ENCODE measurements at regions not wholly inside any gene's neighbourhood (a gene's known extent, or its start where the extent isn't known, plus 50 kb on each side); places are given as distances from the start of the nearest gene placed in this dataset.

GRCh38 chr14:96931751-96932150 is 134.6 kb downstream of the VRK1 start:
- TF ChIP-seq, protein P1, sequence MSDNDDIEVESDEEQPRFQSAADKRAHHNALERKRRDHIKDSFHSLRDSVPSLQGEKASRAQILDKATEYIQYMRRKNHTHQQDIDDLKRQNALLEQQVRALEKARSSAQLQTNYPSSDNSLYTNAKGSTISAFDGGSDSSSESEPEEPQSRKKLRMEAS (IDR thresholded peaks at IDR 0.05; ENCODE audit: low read depth, low read length), result no peak
- TF ChIP-seq POLR2A (IDR thresholded peaks at IDR 0.05; ENCODE audit: extremely low read depth, insufficient read length), result no peak
- no peak for TF ChIP-seq CTCF (IDR thresholded peaks at IDR 0.05; ENCODE audit: low read depth, low read length)
- TF ChIP-seq MYC (IDR thresholded peaks at IDR 0.05; ENCODE audit: low read depth, low read length), result no peak
- no peak overlapping the region for H3K4me3 ChIP-seq (ENCODE audit: low read depth, low read length)
- no peak for DNase-seq (ENCODE audit: low read depth)

GRCh38 chr14:96934638-96935330 is 137.6 kb downstream of the VRK1 start:
- no peak for DNase-seq (ENCODE audit: low read depth)
- TF ChIP-seq MYC (IDR thresholded peaks at IDR 0.05; ENCODE audit: low read depth, low read length) (no peak), POLR2A (IDR thresholded peaks at IDR 0.05; ENCODE audit: extremely low read depth, insufficient read length) (no peak), CTCF (IDR thresholded peaks at IDR 0.05; ENCODE audit: low read depth, low read length) (no peak)
- TF ChIP-seq, protein P1 (IDR thresholded peaks at IDR 0.05; ENCODE audit: low read depth, low read length), result no peak
- no peak overlapping the region for H3K4me3 ChIP-seq (ENCODE audit: low read depth, low read length)

GRCh38 chr14:96938946-96939345 is 141.8 kb downstream of the VRK1 start:
- DNase-seq (ENCODE audit: low read depth), result no peak
- TF ChIP-seq CTCF (IDR thresholded peaks at IDR 0.05; ENCODE audit: low read depth, low read length), result no peak
- TF ChIP-seq MYC (IDR thresholded peaks at IDR 0.05; ENCODE audit: low read depth, low read length), result no peak
- TF ChIP-seq, protein P1 (IDR thresholded peaks at IDR 0.05; ENCODE audit: low read depth, low read length), result no peak
- no peak for TF ChIP-seq POLR2A (IDR thresholded peaks at IDR 0.05; ENCODE audit: extremely low read depth, insufficient read length)
- H3K4me3 ChIP-seq (ENCODE audit: low read depth, low read length), result no peak overlapping the region

- no peak overlapping the region for H3K4me3 ChIP-seq (ENCODE audit: low read depth, low read length)
- peak; percentile 24 for DNase-seq (ENCODE audit: low read depth)
- TF ChIP-seq CTCF (IDR thresholded peaks at IDR 0.05; ENCODE audit: low read depth, low read length) (no peak), POLR2A (IDR thresholded peaks at IDR 0.05; ENCODE audit: extremely low read depth, insufficient read length) (no peak), MYC (IDR thresholded peaks at IDR 0.05; ENCODE audit: low read depth, low read length) (no peak)
- TF ChIP-seq, protein P1 (IDR thresholded peaks at IDR 0.05; ENCODE audit: low read depth, low read length), result no peak
These were observed 142.8 kb downstream of the VRK1 start for GRCh38 chr14:96940009-96940408.

DNA sequence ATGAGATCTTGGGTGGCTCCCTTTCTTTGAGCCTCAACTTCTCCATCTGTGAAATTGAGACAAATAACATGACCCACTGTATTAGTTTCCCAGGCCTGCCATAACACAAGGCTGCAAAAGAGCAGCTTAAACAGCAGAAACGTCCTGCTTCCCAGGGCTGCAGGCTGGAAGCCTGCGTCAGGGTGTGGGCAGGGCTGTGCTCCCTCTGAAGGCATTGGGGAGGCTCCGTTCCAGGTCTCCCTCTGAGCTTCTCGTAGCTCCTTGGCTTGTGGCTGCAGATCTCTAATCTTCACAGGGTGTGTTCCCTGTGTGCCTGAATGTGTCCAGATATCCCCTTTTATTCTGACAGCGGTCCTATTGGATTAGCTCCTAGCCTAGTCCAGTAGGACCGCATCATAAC is 147.1 kb downstream of the VRK1 start:
- TF ChIP-seq MYC (IDR thresholded peaks at IDR 0.05; ENCODE audit: low read depth, low read length) (no peak), POLR2A (IDR thresholded peaks at IDR 0.05; ENCODE audit: extremely low read depth, insufficient read length) (no peak), CTCF (IDR thresholded peaks at IDR 0.05; ENCODE audit: low read depth, low read length) (no peak)
- DNase-seq (ENCODE audit: low read depth), result no peak
- H3K4me3 ChIP-seq (ENCODE audit: low read depth, low read length), result no peak overlapping the region

Data from NB4 (cell line).